Kidney (tissue), 13 donors: ENCODE measurements at regions not wholly inside any gene's neighbourhood (a gene's known extent, or its start where the extent isn't known, plus 50 kb on each side); places are given as distances from the start of the nearest gene placed in this dataset.

Source experiments
- DNase-seq, 5 donors: peaks; one replicate each; pipeline ENCODE4 v3.0.0-alpha.2; 2013 to 2020
- FAIRE-seq: peaks from 2 replicates; lab custom pipeline; 2012; peaks lifted over from hg19 to GRCh38; lab: Jason Lieb, UNC
- H3K27ac ChIP-seq, 2 donors: one replicate each; pipeline ENCODE4 v1.7.0; 2013; ENCODE audit warnings: low read depth in 2 of 2, low read length in 2 of 2, inconsistent platforms in 1 of 2
- H3K27me3 ChIP-seq: one replicate; pipeline ENCODE4 v1.7.1; 2013; ENCODE audit warnings: low read length, inconsistent platforms; ENCODE audit not compliant: control insufficient read depth, insufficient read depth
- H3K36me3 ChIP-seq, 3 donors: one replicate each; pipeline versions ENCODE4 v1.7.0 to v1.7.1; 2013; ENCODE audit warnings: low read length in 3 of 3, control low read depth in 1 of 3, inconsistent platforms in 1 of 3; ENCODE audit not compliant: insufficient read depth in 3 of 3, control insufficient read depth in 2 of 3
- H3K4me1 ChIP-seq, 3 donors: one replicate each; pipeline versions ENCODE4 v1.7.0 to v1.7.1; 2013; ENCODE audit warnings: low read length in 3 of 3, inconsistent platforms in 1 of 3, low read depth in 1 of 3; ENCODE audit not compliant: control insufficient read depth in 2 of 3, insufficient read depth in 2 of 3
- H3K4me3 ChIP-seq, 3 donors: one replicate each; pipeline versions ENCODE4 v1.7.0 to v1.8.1; 2013; ENCODE audit warnings: low read length in 3 of 3, control low read depth in 1 of 3, inconsistent platforms in 1 of 3
- H3K9ac ChIP-seq, 3 donors: one replicate each; pipeline versions ENCODE4 v1.7.0 to v1.7.1; 2013; ENCODE audit warnings: low read length in 3 of 3, control low read depth in 1 of 3, inconsistent platforms in 1 of 3
- H3K9me3 ChIP-seq, 3 donors: one replicate each; pipeline versions ENCODE4 v1.7.0 to v1.7.1; 2013; ENCODE audit warnings: low read length in 3 of 3, control low read depth in 1 of 3, inconsistent platforms in 1 of 3; ENCODE audit not compliant: control insufficient read depth in 2 of 3, insufficient read depth in 1 of 3
- CTCF ChIP-seq: IDR thresholded peaks from 3 replicates; pipeline ENCODE4 v1.5.1; 2012; ENCODE audit warnings: mild to moderate bottlenecking, moderate library complexity, borderline replicate concordance; ENCODE audit not compliant: insufficient read depth; ENCODE audit errors: extremely low read depth
- intact Hi-C: fragments of 100-400 bp; cut with DNase I; formaldehyde crosslinking; loops from one replicate; pipeline ENCODE4 v1.11.1; 2022
- donor health status: control.
- donor health status: control.
- donor health status: control.
- donor health status: control.
- donor health status: control.
- donor health status: DM: yes; HTN: yes; CAD: no.
- donor health status: Normal renal cell carcinoma (clear cell type).

- DNase-seq (no peak), FAIRE-seq (no peak)
- Histone ChIP-seq H3K4me3 (no peak overlapping the region), H3K27me3 (no peaks in the 10 kb centered on the region), H3K9ac (no peak overlapping the region), H3K36me3 (no peaks in the 10 kb centered on the region), H3K9me3 (peaks cover 0 to 7% (median 0%) of the 10 kb centered on the region in 3 donors), H3K4me1 (no peaks in the 10 kb centered on the region), H3K27ac (no peak overlapping the region)
- TF ChIP-seq CTCF, result no peak
- intact Hi-C loops, result no loop called here
These were observed 233.8 kb upstream of the RUNX1 start for GRCh38 chr21:35282944-35283343.

GRCh38 chr21:35281956-35282355 lies 232.9 kb upstream of the RUNX1 start:
- no peaks in the 10 kb centered on the region for H3K4me1 ChIP-seq
- no peak for FAIRE-seq

GRCh38 chr21:35280231-35280630 lies 231.1 kb upstream of the RUNX1 start:
- FAIRE-seq (no peak), DNase-seq (no peak)
- H3K4me1 ChIP-seq, result no peaks in the 10 kb centered on the region
- no peaks in the 10 kb centered on the region for H3K36me3 ChIP-seq
- no peak overlapping the region for H3K4me3 ChIP-seq
- H3K27me3 ChIP-seq, result no peaks in the 10 kb centered on the region
- no peak for TF ChIP-seq CTCF
- H3K9ac ChIP-seq, result no peak overlapping the region
- intact Hi-C loops, result no loop called here
- no peak overlapping the region for H3K27ac ChIP-seq
- no peaks in the 10 kb centered on the region for H3K9me3 ChIP-seq

More at GRCh38 chr21:35281956-35282355, 232.9 kb upstream of the RUNX1 start:
- Histone ChIP-seq H3K9ac (no peak overlapping the region), H3K36me3 (no peaks in the 10 kb centered on the region), H3K9me3 (no peaks in the 10 kb centered on the region), H3K4me3 (no peak overlapping the region), H3K27ac (no peak overlapping the region), H3K27me3 (no peaks in the 10 kb centered on the region)
- TF ChIP-seq CTCF, result no peak
- intact Hi-C loops, result no loop called here
- no peak for DNase-seq

DNA sequence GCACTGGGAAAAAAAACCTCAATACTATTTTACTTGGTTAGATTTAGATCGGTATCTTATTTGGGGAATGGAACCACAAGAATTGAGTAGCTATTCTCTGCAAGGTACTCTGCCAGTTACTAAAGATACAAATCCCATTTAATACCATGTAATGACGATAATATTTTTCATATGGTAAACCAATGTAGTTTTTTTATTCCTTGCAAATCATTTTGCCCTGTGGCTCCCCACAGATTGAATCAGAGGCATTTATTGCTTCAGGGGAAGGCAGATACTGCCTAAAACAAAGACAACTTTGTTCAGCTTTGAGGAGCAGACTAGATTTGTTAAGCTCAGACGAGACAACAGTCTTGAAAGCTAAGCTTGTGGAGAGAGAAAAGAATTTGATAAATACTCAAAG lies 226.7 kb upstream of the RUNX1 start:
- no peak for FAIRE-seq
- no peak for TF ChIP-seq CTCF
- no peak overlapping the region for H3K9ac ChIP-seq

More for the DNA sequence above, 226.7 kb upstream of the RUNX1 start:
- Histone ChIP-seq H3K4me1 (no peaks in the 10 kb centered on the region), H3K27me3 (no peaks in the 10 kb centered on the region), H3K36me3 (no peaks in the 10 kb centered on the region), H3K9me3 (no peaks in the 10 kb centered on the region), H3K4me3 (no peak overlapping the region), H3K27ac (no peak overlapping the region)
- intact Hi-C loops, result no loop called here
- DNase-seq, result no peak
